Suprapubic skin (tissue), 4 donors: ENCODE measurements at regions not wholly inside any gene's neighbourhood (a gene's known extent, or its start where the extent isn't known, plus 50 kb on each side); places are given as distances from the start of the nearest gene placed in this dataset.

ENCODE experiments used
- DNase-seq, 2 donors: peaks; one replicate each; pipeline ENCODE4 v3.0.0-alpha.2; 2019; ENCODE audit warnings: low spot score in 2 of 2
- H3K27ac ChIP-seq: fragments of 200-600 bp; sonication (generic); one replicate; pipeline ENCODE4 v1.5.1; 2019
- H3K27me3 ChIP-seq: fragments of 200-600 bp; sonication (generic); one replicate; pipeline ENCODE4 v1.5.1; 2019
- H3K36me3 ChIP-seq: fragments of 200-600 bp; sonication (generic); one replicate; pipeline ENCODE4 v1.5.1; 2019
- H3K4me1 ChIP-seq: fragments of 200-600 bp; sonication (generic); one replicate; pipeline ENCODE4 v1.5.1; 2019
- H3K4me3 ChIP-seq: fragments of 200-600 bp; sonication (generic); one replicate; pipeline ENCODE4 v1.5.1; 2019; ENCODE audit warnings: mild to moderate bottlenecking
- H3K9me3 ChIP-seq: fragments of 200-600 bp; sonication (generic); one replicate; pipeline ENCODE4 v1.5.1; 2019
- CTCF ChIP-seq, 2 donors: fragments of 200-600 bp in 1 of 2; fragments of 450-650 bp in 1 of 2; sonication (generic) in 1 of 2; IDR thresholded peaks; one replicate each; pipeline ENCODE4 v1.5.1; 2016 to 2019; ENCODE audit warnings: antibody characterized with exemption in 2 of 2, mild to moderate bottlenecking in 1 of 2, moderate library complexity in 1 of 2
- EP300 ChIP-seq: sonication (generic); formaldehyde crosslinking; IDR thresholded peaks from one replicate; pipeline ENCODE4 v1.6.1; 2017; ENCODE audit warnings: antibody characterized with exemption
- POLR2A ChIP-seq, 2 donors: fragments of 450-650 bp; IDR thresholded peaks; one replicate each; pipeline ENCODE4 v1.6.1; 2017; ENCODE audit warnings: antibody characterized with exemption in 2 of 2, mild to moderate bottlenecking in 2 of 2, moderate library complexity in 2 of 2
- POLR2AphosphoS5 ChIP-seq, 3 donors: sonication (generic); formaldehyde crosslinking; IDR thresholded peaks; one replicate each; pipeline ENCODE4 v1.6.1; 2017; ENCODE audit warnings: antibody characterized with exemption in 3 of 3
- WGBS: methylation state at CpG from one replicate; pipeline ENCODE4 v1.1.5; 2018; 5-methylcytosine and 5-hydroxymethylcytosine counted together

GRCh38 chr1:115577513-115577912 is 64.3 kb upstream of the VANGL1 start:
- DNase-seq = no peak
- H3K27ac ChIP-seq = no peak overlapping the region
- no peaks in the 10 kb centered on the region for H3K36me3 ChIP-seq
- H3K9me3 ChIP-seq = peaks cover 5% of the 10 kb centered on the region
- WGBS = 95% methylated on average over 3 of the region's 3 CpGs
- no peaks in the 10 kb centered on the region for H3K27me3 ChIP-seq
- TF ChIP-seq POLR2A (IDR thresholded peaks at IDR 0.05) (no peak), POLR2AphosphoS5 (IDR thresholded peaks at IDR 0.05) (no peak), EP300 (no peak), CTCF (IDR thresholded peaks at IDR 0.05) (no peak)
- H3K4me3 ChIP-seq = no peak overlapping the region
- no peaks in the 10 kb centered on the region for H3K4me1 ChIP-seq

GRCh38 chr1:115575661-115576060 is 66.1 kb upstream of the VANGL1 start:
- no peak overlapping the region for H3K27ac ChIP-seq
- peaks cover 5% of the 10 kb centered on the region for H3K9me3 ChIP-seq
- H3K4me3 ChIP-seq = no peak overlapping the region
- no peak for DNase-seq
- no peaks in the 10 kb centered on the region for H3K4me1 ChIP-seq
- no peaks in the 10 kb centered on the region for H3K27me3 ChIP-seq
- H3K36me3 ChIP-seq = no peaks in the 10 kb centered on the region
- TF ChIP-seq POLR2A (IDR thresholded peaks at IDR 0.05) (no peak), CTCF (IDR thresholded peaks at IDR 0.05) (no peak), EP300 (no peak), POLR2AphosphoS5 (IDR thresholded peaks at IDR 0.05) (no peak)

- H3K36me3 ChIP-seq = no peaks in the 10 kb centered on the region
- no peak for DNase-seq
- H3K9me3 ChIP-seq = peaks cover 8% of the 10 kb centered on the region
- TF ChIP-seq EP300 (no peak), POLR2AphosphoS5 (IDR thresholded peaks at IDR 0.05) (no peak), CTCF (IDR thresholded peaks at IDR 0.05) (no peak), POLR2A (IDR thresholded peaks at IDR 0.05) (no peak)
- H3K4me3 ChIP-seq = no peak overlapping the region
- no peaks in the 10 kb centered on the region for H3K27me3 ChIP-seq
- H3K4me1 ChIP-seq = no peaks in the 10 kb centered on the region
- 92% methylated on average over 1 of the region's 1 CpG for WGBS
- no peak overlapping the region for H3K27ac ChIP-seq
These were observed 69.1 kb upstream of the VANGL1 start for GRCh38 chr1:115572710-115573109.

- no peak overlapping the region for H3K27ac ChIP-seq
- H3K36me3 ChIP-seq = no peaks in the 10 kb centered on the region
- H3K27me3 ChIP-seq = peaks cover 12% of the 10 kb centered on the region
- H3K4me1 ChIP-seq = no peaks in the 10 kb centered on the region
- DNase-seq = no peak
- H3K4me3 ChIP-seq = no peak overlapping the region
- H3K9me3 ChIP-seq = peaks cover 7% of the 10 kb centered on the region
- TF ChIP-seq POLR2A (IDR thresholded peaks at IDR 0.05) = no peak
- no peak for TF ChIP-seq EP300
- no peak for TF ChIP-seq CTCF (IDR thresholded peaks at IDR 0.05)
- TF ChIP-seq POLR2AphosphoS5 (IDR thresholded peaks at IDR 0.05) = no peak
These were observed 74.3 kb upstream of the VANGL1 start for GRCh38 chr1:115567431-115567830.

GRCh38 chr1:115565791-115566190 is 76.0 kb upstream of the VANGL1 start:
- Histone ChIP-seq H3K4me3 (no peak overlapping the region), H3K27me3 (peaks cover 18% of the 10 kb centered on the region), H3K36me3 (no peaks in the 10 kb centered on the region), H3K4me1 (no peaks in the 10 kb centered on the region), H3K27ac (no peak overlapping the region), H3K9me3 (peaks cover 7% of the 10 kb centered on the region)
- WGBS = 67% methylated on average over 3 of the region's 3 CpGs
- DNase-seq = no peak
- TF ChIP-seq POLR2A (IDR thresholded peaks at IDR 0.05) (no peak), POLR2AphosphoS5 (IDR thresholded peaks at IDR 0.05) (no peak), EP300 (no peak), CTCF (IDR thresholded peaks at IDR 0.05) (no peak)
